ENCODE measurements at regions not wholly inside any gene's neighbourhood (a gene's known extent, or its start where the extent isn't known, plus 50 kb on each side); places are given as distances from the start of the nearest gene placed in this dataset.

DNA sequence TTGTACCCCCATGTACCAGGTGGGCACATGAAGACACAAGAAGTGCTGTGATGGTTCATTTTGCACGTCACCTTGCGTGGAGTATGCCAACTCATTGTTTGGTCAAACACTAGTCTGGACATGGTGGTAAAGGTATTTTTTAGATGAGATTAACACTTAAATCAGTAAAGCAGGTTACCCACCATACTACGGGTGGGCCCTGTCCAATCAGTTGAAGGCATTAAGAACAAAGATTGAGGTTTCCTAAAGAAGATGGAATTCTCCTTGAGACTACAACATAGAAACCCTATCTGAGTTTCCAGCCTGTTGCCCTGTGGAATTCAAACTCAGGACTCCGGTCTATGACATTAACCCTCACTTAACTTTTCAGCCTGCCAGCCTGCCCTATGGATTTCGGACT is 118.4 kb downstream of the RPLP1 start:
- no peak for TF ChIP-seq CTCF (IDR thresholded peaks at IDR 0.05)
- no peak for TF ChIP-seq ZFX (IDR thresholded peaks at IDR 0.05; ENCODE audit: borderline replicate concordance)

Measured in 22Rv1 (cell line).